Cardiac muscle cell (in vitro differentiated cells and primary cell): ENCODE measurements at regions not wholly inside any gene's neighbourhood (a gene's known extent, or its start where the extent isn't known, plus 50 kb on each side); places are given as distances from the start of the nearest gene placed in this dataset.

Experiments
- DNase-seq, 2 donors: peaks; one replicate each; pipeline versions ENCODE4 v3.0.0 to v3.0.0-alpha.2; 2010 to 2017; ENCODE audit warnings: low read depth in 1 of 2, low spot score in 1 of 2
- H3K27ac ChIP-seq: fragments of 200-600 bp; sonication (generic); 2 replicates; pipeline ENCODE4 v1.5.1; 2016
- H3K27me3 ChIP-seq: fragments of 200-600 bp; sonication (generic); 2 replicates; pipeline ENCODE4 v1.6.0; 2016; ENCODE audit warnings: control low read depth
- H3K36me3 ChIP-seq: fragments of 200-600 bp; sonication (generic); 2 replicates; pipeline ENCODE4 v1.5.1; 2016; ENCODE audit warnings: control low read depth
- H3K4me1 ChIP-seq: fragments of 200-600 bp; sonication (generic); 2 replicates; pipeline ENCODE4 v1.8.1; 2017; ENCODE audit warnings: low read depth, mild to moderate bottlenecking, mixed run types
- H3K4me3 ChIP-seq: fragments of 200-600 bp; sonication (generic); 2 replicates; pipeline ENCODE4 v1.5.1; 2016; ENCODE audit warnings: mild to moderate bottlenecking
- H3K9me3 ChIP-seq: fragments of 200-600 bp; sonication (generic); 2 replicates; pipeline ENCODE4 v1.5.1; 2017; ENCODE audit warnings: low read depth, mild to moderate bottlenecking, control low read depth
- CTCF ChIP-seq: IDR thresholded peaks from 2 replicates; pipeline ENCODE4 v1.5.1; 2012; ENCODE audit warnings: low read depth, mild to moderate bottlenecking, low read length

- no peak for TF ChIP-seq CTCF
These were observed 217.5 kb upstream of the C14orf180 start for GRCh38 chr14:104361921-104362681.

GRCh38 chr14:104362761-104363605 lies 216.6 kb upstream of the C14orf180 start:
- Histone ChIP-seq H3K36me3 (no peaks in the 10 kb centered on the region), H3K9me3 (no peaks in the 10 kb centered on the region), H3K27ac (no peak overlapping the region), H3K4me3 (no peak overlapping the region), H3K4me1 (no peaks in the 10 kb centered on the region), H3K27me3 (no peaks in the 10 kb centered on the region)
- TF ChIP-seq CTCF = no peak
- DNase-seq = no peak

More at GRCh38 chr14:104361921-104362681, 217.5 kb upstream of the C14orf180 start:
- Histone ChIP-seq H3K36me3 (no peaks in the 10 kb centered on the region), H3K4me1 (no peaks in the 10 kb centered on the region), H3K4me3 (no peak overlapping the region), H3K9me3 (no peaks in the 10 kb centered on the region), H3K27ac (no peak overlapping the region), H3K27me3 (no peaks in the 10 kb centered on the region)
- DNase-seq = no peak

- Histone ChIP-seq H3K4me1 (no peaks in the 10 kb centered on the region), H3K4me3 (no peak overlapping the region), H3K9me3 (no peaks in the 10 kb centered on the region), H3K36me3 (no peaks in the 10 kb centered on the region), H3K27me3 (no peaks in the 10 kb centered on the region), H3K27ac (no peak overlapping the region)
- no peak for DNase-seq
- TF ChIP-seq CTCF = no peak
These were observed 215.4 kb upstream of the C14orf180 start for GRCh38 chr14:104363891-104364760.

- H3K4me1 ChIP-seq = no peaks in the 10 kb centered on the region
- DNase-seq = no peak
- H3K9me3 ChIP-seq = no peaks in the 10 kb centered on the region
- TF ChIP-seq CTCF = no peak
- no peaks in the 10 kb centered on the region for H3K27me3 ChIP-seq
- no peak overlapping the region for H3K4me3 ChIP-seq
- no peaks in the 10 kb centered on the region for H3K36me3 ChIP-seq
- H3K27ac ChIP-seq = no peak overlapping the region
These were observed 214.7 kb upstream of the C14orf180 start for GRCh38 chr14:104364830-104365229.
